ENCODE measurements at regions not wholly inside any gene's neighbourhood (a gene's known extent, or its start where the extent isn't known, plus 50 kb on each side); places are given as distances from the start of the nearest gene placed in this dataset.

GRCh38 chr7:115471891-115472290, 550.0 kb downstream of the MDFIC start:
- CTCF ChIA-PET (ENCODE audit: partially characterized antibody): no interaction called here
- Histone ChIP-seq H2BK5ac (ENCODE audit: low read depth, low read length) (no peak overlapping the region), H3K23ac (ENCODE audit: insufficient read length) (no peak overlapping the region), H2AK5ac (ENCODE audit: low read depth, low read length) (no peak overlapping the region), H3K14ac (ENCODE audit: insufficient read length) (no peak overlapping the region), H3K4me2 (ENCODE audit: insufficient read depth in 1 of 2, low read depth in 2 of 2, low read length in 2 of 2) (no peak overlapping the region), H3K9me3 (ENCODE audit: insufficient read depth in 2 of 2, low read depth in 1 of 2, low read length in 1 of 2) (no peaks in the 10 kb centered on the region), H4K91ac (replicated peaks; ENCODE audit: insufficient read length, low read length) (no peak overlapping the region), H2AFZ (ENCODE audit: low read length) (0 out of 2 replicates have a peak overlapping the region, but pooled peaks have one; percentile 5), H3K4me3 (ENCODE audit: extremely low read depth in 1 of 4, insufficient read depth in 2 of 4, low read depth in 3 of 4, low read length in 4 of 4) (no peak overlapping the region), H3K56ac (replicated peaks; ENCODE audit: insufficient read length, low read depth, low read length) (no peak overlapping the region), H3K18ac (ENCODE audit: extremely low read depth, low read length) (no peak overlapping the region), H2BK20ac (ENCODE audit: low read length) (no peak overlapping the region), H3K4ac (replicated peaks; ENCODE audit: insufficient read length, low read depth, low read length) (no peak overlapping the region), H3K36me3 (ENCODE audit: control insufficient read depth in 2 of 4, insufficient read depth in 4 of 4, low read length in 3 of 4) (no peaks in the 10 kb centered on the region), H4K8ac (ENCODE audit: extremely low read depth, insufficient read depth, low read length) (no peak overlapping the region), H2BK12ac (ENCODE audit: low read depth, low read length) (no peak overlapping the region), H3K4me1 (replicated peaks in 1 of 4; ENCODE audit: control insufficient read depth in 3 of 4, insufficient read depth in 4 of 4, low read length in 3 of 4) (peaks cover 0 to 10% (median 4%) of the 10 kb centered on the region in 4 experiments; a peak in 4 of 7 replicates), H3K79me1 (ENCODE audit: low read depth, low read length) (no peaks in the 10 kb centered on the region), H2BK120ac (replicated peaks; ENCODE audit: low read depth, low read length) (no peak overlapping the region), H3K9ac (replicated peaks in 1 of 4; ENCODE audit: extremely low read depth in 1 of 4, low read depth in 3 of 4, low read length in 3 of 4) (no peak overlapping the region), H3K27ac (ENCODE audit: low read depth, low read length) (no peak overlapping the region), H4K5ac (ENCODE audit: insufficient read length, low read depth, low read length) (no peak overlapping the region), H3K79me2 (ENCODE audit: control insufficient read depth in 1 of 2, insufficient read depth in 2 of 2, low read length in 2 of 2) (no peaks in the 10 kb centered on the region), H2BK15ac (ENCODE audit: low read length) (no peak overlapping the region), H4K20me1 (replicated peaks in 1 of 2; ENCODE audit: control insufficient read depth in 1 of 2, insufficient read depth in 2 of 2, low read length in 2 of 2) (no peaks in the 10 kb centered on the region), H3K27me3 (replicated peaks in 1 of 4; ENCODE audit: control insufficient read depth in 3 of 4, extremely low read depth in 1 of 4, insufficient read depth in 3 of 4, low read length in 3 of 4) (peaks cover 0 to 4% (median 3%) of the 10 kb centered on the region in 4 experiments; a peak in 5 of 7 replicates), H3K23me2 (ENCODE audit: low read depth, low read length) (peaks cover 3% of the 10 kb centered on the region; the same call in 1 of the 2 replicates)
- TF ChIP-seq SP1 (IDR thresholded peaks at IDR 0.05; ENCODE audit: low read depth, low read length): no peak
- TF ChIP-seq SP4 (IDR thresholded peaks at IDR 0.05; ENCODE audit: low read length): no peak
- TF ChIP-seq TAF1 (IDR thresholded peaks at IDR 0.05; ENCODE audit: low read depth, low read length): no peak
- no peak for TF ChIP-seq SAP30 (IDR thresholded peaks at IDR 0.05; ENCODE audit: insufficient read depth, insufficient replicate concordance, low read length)
- TF ChIP-seq TAF7 (optimal IDR thresholded peaks at IDR 0.05; ENCODE audit: borderline replicate concordance, low read depth, low read length): no peak
- TF ChIP-seq YY1 (IDR thresholded peaks at IDR 0.05; ENCODE audit: low read depth, low read length): no peak
- no peak for TF ChIP-seq GTF2F1 (IDR thresholded peaks at IDR 0.05; ENCODE audit: borderline replicate concordance, low read depth, low read length)
- no peak for TF ChIP-seq KDM5A (IDR thresholded peaks at IDR 0.05; ENCODE audit: low read length)
- TF ChIP-seq EP300 (IDR thresholded peaks at IDR 0.05; ENCODE audit: borderline replicate concordance in 1 of 2, low read depth in 2 of 2, low read length in 2 of 2): no peak
- DNase-seq (ENCODE audit: low read depth in 1 of 2, low spot score in 2 of 2) (no peak), FAIRE-seq (no peak)
- WGBS, 2 experiments (ENCODE audit: extremely low coverage in 1 of 2, insufficient coverage in 1 of 2, insufficient read length in 1 of 2, insufficient replicate concordance in 2 of 2, low coverage in 1 of 2, low lambda C conversion rate in 2 of 2, missing lambda C conversion rate in 1 of 2): 84% methylated on average over 1 of the region's 1 CpG; no CpG with 5 or more reads in 1 of the 2 experiments
- POLR2A ChIA-PET (ENCODE audit: partially characterized antibody): interaction anchor here (0.7 to 0.9 kb wide), 2 partner anchors 120 to 662 kb away, joined by 3 read pairs; no protein-coding TSS in a partner anchor
